GM18508 (cell line): ENCODE measurements at regions not wholly inside any gene's neighbourhood (a gene's known extent, or its start where the extent isn't known, plus 50 kb on each side); places are given as distances from the start of the nearest gene placed in this dataset.
"Not testable (repeated sequence)": the region's sequence is repeated elsewhere in the genome, so short reads cannot be mapped to it uniquely, and the experiment has no call there.

Experiments
- ATAC-seq: cut with Tn5 transposase; IDR thresholded peaks from one replicate; pipeline ENCODE4 v1.9.1; 2021; ENCODE audit warnings: moderate number of reproducible peaks; ENCODE audit not compliant: insufficient read depth, unreplicated experiment

- ATAC-seq = no peak
Measured at GRCh38 chr10:117492504-117492903, 50.0 kb upstream of the EMX2 start.

- no peak for ATAC-seq
Measured at GRCh38 chr10:117488004-117488403, 54.5 kb upstream of the EMX2 start.

GRCh38 chr10:117486606-117487005, 55.9 kb upstream of the EMX2 start:
- no peak for ATAC-seq

- ATAC-seq = no peak
Measured at GRCh38 chr10:117483056-117483590, 59.4 kb upstream of the EMX2 start.

GRCh38 chr10:117481011-117481410, 61.5 kb upstream of the EMX2 start:
- not testable (repeated sequence) for ATAC-seq

GRCh38 chr10:117480097-117480496, 62.4 kb upstream of the EMX2 start:
- ATAC-seq = no peak

- ATAC-seq = no peak
Measured at GRCh38 chr10:117477961-117478670, 64.4 kb upstream of the EMX2 start.

GRCh38 chr10:117477211-117477947, 65.2 kb upstream of the EMX2 start:
- no peak for ATAC-seq

GRCh38 chr10:117476716-117477115, 65.8 kb upstream of the EMX2 start:
- no peak for ATAC-seq

GRCh38 chr10:117476281-117476680, 66.3 kb upstream of the EMX2 start:
- no peak for ATAC-seq

- ATAC-seq = peak; percentile 90
Measured at GRCh38 chr10:117472872-117473271, 69.7 kb upstream of the EMX2 start.

GRCh38 chr10:117471344-117471874, 71.1 kb upstream of the EMX2 start:
- no peak for ATAC-seq

GRCh38 chr10:117470733-117471132, 71.8 kb upstream of the EMX2 start:
- ATAC-seq = no peak

- ATAC-seq = no peak
Measured at GRCh38 chr10:117468665-117469064, 73.9 kb upstream of the EMX2 start.

- ATAC-seq = no peak
Measured at GRCh38 chr10:117464176-117464575, 78.4 kb upstream of the EMX2 start.

- ATAC-seq = no peak
Measured at GRCh38 chr10:117463545-117463920, 79.0 kb upstream of the EMX2 start.

GRCh38 chr10:117462816-117463544, 79.6 kb upstream of the EMX2 start:
- ATAC-seq = no peak

- no peak for ATAC-seq
Measured at GRCh38 chr10:117462424-117462792, 80.1 kb upstream of the EMX2 start.

GRCh38 chr10:117461766-117462423, 80.7 kb upstream of the EMX2 start:
- no peak for ATAC-seq
